CD4-positive, alpha-beta T cell (primary cell): ENCODE measurements at regions not wholly inside any gene's neighbourhood (a gene's known extent, or its start where the extent isn't known, plus 50 kb on each side); places are given as distances from the start of the nearest gene placed in this dataset.

Source experiments
- ATAC-seq: fragments of 200-7000 bp; cut with Tn5 transposase; one replicate; pipeline ENCODE4 v1.10.0; 2022; ENCODE audit warnings: mild to moderate bottlenecking; ENCODE audit not compliant: poor library complexity
- CTCF ChIA-PET: fragments of 350-600 bp; sonication (Branson Sonifier 250); formaldehyde crosslinking; loops from one replicate; lab custom pipeline; 2021; ENCODE audit warnings: antibody characterized with exemption, inconsistent platforms; lab: Charles Lee
- POLR2A ChIA-PET: fragments of 350-600 bp; sonication (Branson Sonifier 250); formaldehyde crosslinking; loops from one replicate; lab custom pipeline; 2021; ENCODE audit warnings: antibody characterized with exemption, inconsistent platforms; lab: Charles Lee
- DNase-seq, 14 experiments: peaks; one replicate each; pipeline ENCODE4 v3.0.0-alpha.2; 2013 to 2020; ENCODE audit warnings: mixed read lengths in 2 of 14
- H3K27ac ChIP-seq, 2 donors: one replicate each; pipeline versions ENCODE4 v1.5.1 to v1.7.0; 2013; ENCODE audit warnings: low read length in 2 of 2, low read depth in 1 of 2, mild to moderate bottlenecking in 1 of 2
- H3K27me3 ChIP-seq, 2 experiments: 1 replicate in 1 of 2; 2 replicates in 1 of 2; pipeline versions ENCODE4 v1.6.1 to v1.7.0; 2013; ENCODE audit warnings: low read length in 2 of 2, control low read depth in 1 of 2, mild to moderate bottlenecking in 1 of 2, moderate library complexity in 1 of 2; ENCODE audit not compliant: insufficient read depth in 2 of 2, control insufficient read depth in 1 of 2
- H3K36me3 ChIP-seq: one replicate; pipeline ENCODE4 v1.6.1; 2013; ENCODE audit warnings: low read length, control low read depth; ENCODE audit not compliant: insufficient read depth
- H3K4me1 ChIP-seq: one replicate; pipeline ENCODE4 v1.6.1; 2013; ENCODE audit warnings: low read length, control low read depth; ENCODE audit not compliant: insufficient read depth
- H3K4me3 ChIP-seq: one replicate; pipeline ENCODE4 v1.5.1; 2013; ENCODE audit warnings: mild to moderate bottlenecking, low read length, moderate library complexity
- H3K9me3 ChIP-seq, 2 experiments: 1 replicate in 1 of 2; 2 replicates in 1 of 2; pipeline versions ENCODE4 v1.6.1 to v1.7.0; 2013; ENCODE audit warnings: low read length in 2 of 2, mild to moderate bottlenecking in 2 of 2, control low read depth in 1 of 2, moderate library complexity in 1 of 2; ENCODE audit not compliant: control insufficient read depth in 1 of 2, insufficient read depth in 1 of 2
- H3K27ac Mint-ChIP-seq: one replicate; pipeline ENCODE4 v1.8.0; 2020; ENCODE audit warnings: mixed read lengths
- H3K27me3 Mint-ChIP-seq: one replicate; pipeline ENCODE4 v1.8.0; 2021; ENCODE audit warnings: mixed read lengths
- H3K36me3 Mint-ChIP-seq: one replicate; pipeline ENCODE4 v1.8.0; 2021; ENCODE audit warnings: low read depth, mixed read lengths
- H3K4me1 Mint-ChIP-seq: one replicate; pipeline ENCODE4 v1.8.0; 2021; ENCODE audit warnings: low read depth, mixed read lengths
- H3K4me3 Mint-ChIP-seq: one replicate; pipeline ENCODE4 v1.8.0; 2020; ENCODE audit warnings: mild to moderate bottlenecking, mixed read lengths
- H3K9me3 Mint-ChIP-seq: one replicate; pipeline ENCODE4 v1.8.0; 2020; ENCODE audit warnings: mixed read lengths
- intact Hi-C, 2 experiments: fragments of 100-400 bp; cut with DNase I in 1 of 2; cut with micrococcal nuclease in 1 of 2; formaldehyde crosslinking; loops; one replicate each; pipeline versions ENCODE4 v1.15.1 to v1.9.0; 2023 to 2025; cut with DNase I, micrococcal nuclease
- TF ChIP-seq, protein P1 (sequence below): fragments of 200-600 bp; IDR thresholded peaks from one replicate; pipeline ENCODE4 v1.8.0; 2022; ENCODE audit warnings: antibody characterized with exemption, mild to moderate bottlenecking

- Histone ChIP-seq H3K27me3 (peaks cover 0 to 2% of the 10 kb centered on the region in 2 experiments), H3K4me1 (no peaks in the 10 kb centered on the region), H3K4me3 (no peak overlapping the region), H3K9me3 (peaks cover 0 to 34% of the 10 kb centered on the region in 2 experiments), H3K27ac (no peak overlapping the region), H3K36me3 (no peaks in the 10 kb centered on the region)
- Mint-ChIP-seq H3K9me3 (no peaks in the 10 kb centered on the region), H3K4me1 (no peaks in the 10 kb centered on the region), H3K36me3 (no peaks in the 10 kb centered on the region), H3K27me3 (no peaks in the 10 kb centered on the region), H3K4me3 (no peak overlapping the region), H3K27ac (no peak overlapping the region)
- ChIA-PET CTCF (no interaction called here), POLR2A (no interaction called here)
- TF ChIP-seq, protein P1, sequence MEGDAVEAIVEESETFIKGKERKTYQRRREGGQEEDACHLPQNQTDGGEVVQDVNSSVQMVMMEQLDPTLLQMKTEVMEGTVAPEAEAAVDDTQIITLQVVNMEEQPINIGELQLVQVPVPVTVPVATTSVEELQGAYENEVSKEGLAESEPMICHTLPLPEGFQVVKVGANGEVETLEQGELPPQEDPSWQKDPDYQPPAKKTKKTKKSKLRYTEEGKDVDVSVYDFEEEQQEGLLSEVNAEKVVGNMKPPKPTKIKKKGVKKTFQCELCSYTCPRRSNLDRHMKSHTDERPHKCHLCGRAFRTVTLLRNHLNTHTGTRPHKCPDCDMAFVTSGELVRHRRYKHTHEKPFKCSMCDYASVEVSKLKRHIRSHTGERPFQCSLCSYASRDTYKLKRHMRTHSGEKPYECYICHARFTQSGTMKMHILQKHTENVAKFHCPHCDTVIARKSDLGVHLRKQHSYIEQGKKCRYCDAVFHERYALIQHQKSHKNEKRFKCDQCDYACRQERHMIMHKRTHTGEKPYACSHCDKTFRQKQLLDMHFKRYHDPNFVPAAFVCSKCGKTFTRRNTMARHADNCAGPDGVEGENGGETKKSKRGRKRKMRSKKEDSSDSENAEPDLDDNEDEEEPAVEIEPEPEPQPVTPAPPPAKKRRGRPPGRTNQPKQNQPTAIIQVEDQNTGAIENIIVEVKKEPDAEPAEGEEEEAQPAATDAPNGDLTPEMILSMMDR, result no peak
- ATAC-seq (no peak), DNase-seq (no peak)
- intact Hi-C loops, result no loop called here
Measured at GRCh38 chr4:8777320-8778196, 94.1 kb downstream of the HMX1 start.

DNA sequence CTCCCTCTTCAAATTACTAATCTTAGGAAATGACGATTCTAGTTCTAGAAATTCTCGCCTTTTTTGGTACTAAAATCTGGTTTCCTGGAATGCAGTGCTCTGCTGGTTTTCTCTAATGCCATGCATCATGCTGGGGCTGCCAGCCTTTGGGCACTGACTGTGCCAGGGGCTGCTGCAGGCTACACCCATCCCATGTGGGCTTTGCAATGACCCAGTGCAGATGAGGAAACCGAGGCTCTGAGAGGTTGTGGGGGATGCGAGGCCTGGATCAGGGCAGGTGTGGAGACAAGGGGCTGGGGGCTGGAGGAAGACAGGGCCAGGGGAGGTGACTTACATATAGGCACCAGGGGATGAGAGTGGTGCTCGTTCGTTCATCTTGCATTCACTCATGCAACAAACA, 95.3 kb downstream of the HMX1 start:
- CTCF ChIA-PET, result no interaction called here

GRCh38 chr4:8775751-8776355, 95.8 kb downstream of the HMX1 start:
- Mint-ChIP-seq H3K4me3 (no peak overlapping the region), H3K27ac (no peak overlapping the region), H3K36me3 (no peaks in the 10 kb centered on the region), H3K4me1 (no peaks in the 10 kb centered on the region), H3K27me3 (no peaks in the 10 kb centered on the region), H3K9me3 (no peaks in the 10 kb centered on the region)
- Histone ChIP-seq H3K36me3 (no peaks in the 10 kb centered on the region), H3K27ac (no peak overlapping the region), H3K9me3 (peaks cover 0 to 20% of the 10 kb centered on the region in 2 experiments), H3K4me1 (no peaks in the 10 kb centered on the region), H3K27me3 (no peaks in the 10 kb centered on the region), H3K4me3 (no peak overlapping the region)
- ChIA-PET POLR2A (no interaction called here), CTCF (no interaction called here)
- DNase-seq, result no peak
- ATAC-seq, result no peak
- TF ChIP-seq, protein P1, result no peak
- intact Hi-C loops, result no loop called here

More for the DNA sequence above, 95.3 kb downstream of the HMX1 start:
- Histone ChIP-seq H3K27me3 (no peaks in the 10 kb centered on the region), H3K4me3 (no peak overlapping the region), H3K36me3 (no peaks in the 10 kb centered on the region), H3K4me1 (no peaks in the 10 kb centered on the region), H3K9me3 (peaks cover 0 to 23% of the 10 kb centered on the region in 2 experiments), H3K27ac (no peak overlapping the region)
- POLR2A ChIA-PET, result no interaction called here
- Mint-ChIP-seq H3K4me3 (no peak overlapping the region), H3K27me3 (no peaks in the 10 kb centered on the region), H3K36me3 (no peaks in the 10 kb centered on the region), H3K27ac (no peak overlapping the region), H3K4me1 (no peaks in the 10 kb centered on the region), H3K9me3 (no peaks in the 10 kb centered on the region)
- intact Hi-C loops, result no loop called here
- TF ChIP-seq, protein P1, result no peak
- DNase-seq, result no peak
- ATAC-seq, result no peak
